Activated CD4-positive, alpha-beta memory T cell treated with anti-CD3 and anti-CD28 coated beads for 36 hours (primary cell): ENCODE measurements at regions not wholly inside any gene's neighbourhood (a gene's known extent, or its start where the extent isn't known, plus 50 kb on each side); places are given as distances from the start of the nearest gene placed in this dataset.
"Not testable (repeated sequence)": the region's sequence is repeated elsewhere in the genome, so short reads cannot be mapped to it uniquely, and the experiment has no call there.

Experiments used
- CTCF ChIA-PET: fragments of 350-600 bp; sonication (Branson Sonifier 250); formaldehyde crosslinking; loops from one replicate; lab custom pipeline; 2021; ENCODE audit warnings: antibody characterized with exemption, inconsistent platforms; lab: Charles Lee
- POLR2A ChIA-PET: fragments of 350-600 bp; sonication (Branson Sonifier 250); formaldehyde crosslinking; loops from one replicate; lab custom pipeline; 2021; ENCODE audit warnings: antibody characterized with exemption; lab: Charles Lee
- DNase-seq: peaks from one replicate; pipeline ENCODE4 v3.0.0-alpha.2; 2020
- H3K27ac Mint-ChIP-seq: one replicate; pipeline ENCODE4 v1.8.0; 2021; ENCODE audit warnings: mixed read lengths
- H3K27me3 Mint-ChIP-seq: one replicate; pipeline ENCODE4 v1.8.0; 2021; ENCODE audit warnings: mixed read lengths
- H3K36me3 Mint-ChIP-seq: one replicate; pipeline ENCODE4 v1.8.0; 2021; ENCODE audit warnings: mixed read lengths
- H3K4me1 Mint-ChIP-seq: one replicate; pipeline ENCODE4 v1.8.0; 2021; ENCODE audit warnings: low read depth, mixed read lengths
- H3K4me3 Mint-ChIP-seq: one replicate; pipeline ENCODE4 v1.8.0; 2021; ENCODE audit warnings: mild to moderate bottlenecking, mixed read lengths
- H3K9me3 Mint-ChIP-seq: one replicate; pipeline ENCODE4 v1.8.0; 2021; ENCODE audit warnings: mixed read lengths
- intact Hi-C: fragments of 100-400 bp; cut with micrococcal nuclease; formaldehyde crosslinking; loops from one replicate; pipeline ENCODE4 v1.15.1; 2023

DNA sequence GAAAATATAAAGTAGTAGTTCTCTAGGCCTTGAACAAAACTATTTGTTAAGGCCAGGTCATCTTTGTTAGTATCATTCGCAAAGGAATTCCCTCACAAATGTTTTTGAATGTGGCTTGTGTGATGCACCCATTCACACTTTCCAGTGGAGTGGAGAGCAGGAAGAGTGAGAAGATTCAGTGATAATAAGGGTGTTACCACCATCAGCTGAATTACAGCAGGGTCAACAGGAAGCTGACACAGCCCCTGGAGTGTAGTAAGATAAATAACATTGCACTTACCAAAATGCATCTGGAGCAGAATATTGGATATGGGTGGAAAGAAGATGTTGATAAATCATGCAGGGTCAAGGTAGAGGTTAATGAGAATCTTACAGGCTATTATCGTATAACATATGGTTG lies 231.0 kb downstream of the DSC3 start:
- CTCF ChIA-PET = no interaction called here
- no peak overlapping the region for H3K27ac Mint-ChIP-seq
- POLR2A ChIA-PET = no interaction called here

DNA sequence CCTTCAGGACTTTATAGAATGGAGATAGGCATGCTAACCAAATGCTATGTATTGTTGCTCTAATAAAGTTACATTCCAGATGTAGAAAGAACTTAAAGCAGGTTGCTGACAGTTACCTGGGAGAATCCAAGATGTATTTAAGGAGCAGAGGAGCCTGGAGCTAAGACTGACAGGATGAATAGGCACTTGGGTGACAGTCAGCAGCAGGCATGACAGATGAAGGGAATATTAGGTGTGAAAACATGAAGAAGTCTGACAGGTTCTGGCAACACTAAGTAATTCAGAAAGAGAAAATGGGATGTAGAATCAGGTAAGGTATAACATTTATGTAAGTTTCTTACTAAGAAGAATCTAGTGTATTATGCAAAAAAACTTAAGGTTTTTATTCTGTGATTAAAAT lies 232.0 kb downstream of the DSC3 start:
- Mint-ChIP-seq H3K9me3 (peaks cover 14% of the 10 kb centered on the region), H3K4me3 (no peak overlapping the region), H3K27ac (no peak overlapping the region), H3K4me1 (no peaks in the 10 kb centered on the region), H3K36me3 (no peaks in the 10 kb centered on the region), H3K27me3 (no peaks in the 10 kb centered on the region)
- DNase-seq = no peak
- ChIA-PET CTCF (no interaction called here), POLR2A (no interaction called here)
- intact Hi-C loops = no loop called here

More for the DNA sequence above, 231.0 kb downstream of the DSC3 start:
- no peak for DNase-seq
- Mint-ChIP-seq H3K4me3 (no peak overlapping the region), H3K4me1 (no peaks in the 10 kb centered on the region), H3K27me3 (no peaks in the 10 kb centered on the region), H3K9me3 (peaks cover 17% of the 10 kb centered on the region), H3K36me3 (no peaks in the 10 kb centered on the region)
- intact Hi-C loops = no loop called here

DNA sequence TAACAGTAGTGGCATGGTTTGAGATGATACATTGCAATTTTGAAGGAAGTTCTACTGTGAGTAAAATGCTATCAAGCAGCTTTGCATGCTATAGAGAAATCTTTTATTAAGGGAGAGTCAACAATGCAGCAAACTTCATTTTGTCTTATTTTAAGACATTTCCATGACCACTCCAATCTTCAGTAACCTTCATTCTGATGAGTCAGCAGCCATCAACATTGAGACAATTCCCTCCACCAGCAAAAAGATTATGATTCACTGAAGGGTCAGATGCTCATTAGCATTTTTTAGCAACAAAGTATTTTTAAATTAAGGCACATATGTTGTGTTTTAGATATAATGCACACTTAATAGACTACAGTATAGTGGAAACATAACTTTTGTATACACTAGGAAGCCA lies 235.7 kb downstream of the DSC3 start:
- Mint-ChIP-seq H3K27ac (no peak overlapping the region), H3K4me3 (no peak overlapping the region), H3K4me1 (no peaks in the 10 kb centered on the region), H3K27me3 (no peaks in the 10 kb centered on the region), H3K9me3 (peaks cover 13% of the 10 kb centered on the region), H3K36me3 (no peaks in the 10 kb centered on the region)
- CTCF ChIA-PET = no interaction called here
- intact Hi-C loops = no loop called here
- DNase-seq = no peak
- POLR2A ChIA-PET = no interaction called here

DNA sequence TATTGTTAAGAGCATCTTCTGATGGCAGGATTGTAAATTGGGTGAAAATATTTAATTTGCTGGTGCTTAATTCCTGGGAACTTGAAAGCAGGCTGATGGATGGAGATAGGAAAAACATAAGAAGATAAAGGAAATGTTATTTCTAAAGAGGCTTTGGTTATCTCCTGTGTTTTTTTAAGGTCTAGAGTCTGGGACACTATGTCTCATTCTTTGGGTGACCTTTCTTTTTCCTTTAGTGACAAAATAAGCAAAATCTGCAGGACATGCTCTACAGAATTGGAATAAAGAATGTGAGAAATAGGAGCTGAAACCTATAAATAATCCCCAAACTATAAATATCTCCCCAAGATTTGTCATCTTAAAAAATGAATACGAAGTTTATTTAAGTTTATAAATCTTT lies 241.7 kb downstream of the DSC3 start:
- Mint-ChIP-seq H3K9me3 (peaks cover 9% of the 10 kb centered on the region), H3K36me3 (no peaks in the 10 kb centered on the region)
- intact Hi-C loops = no loop called here

DNA sequence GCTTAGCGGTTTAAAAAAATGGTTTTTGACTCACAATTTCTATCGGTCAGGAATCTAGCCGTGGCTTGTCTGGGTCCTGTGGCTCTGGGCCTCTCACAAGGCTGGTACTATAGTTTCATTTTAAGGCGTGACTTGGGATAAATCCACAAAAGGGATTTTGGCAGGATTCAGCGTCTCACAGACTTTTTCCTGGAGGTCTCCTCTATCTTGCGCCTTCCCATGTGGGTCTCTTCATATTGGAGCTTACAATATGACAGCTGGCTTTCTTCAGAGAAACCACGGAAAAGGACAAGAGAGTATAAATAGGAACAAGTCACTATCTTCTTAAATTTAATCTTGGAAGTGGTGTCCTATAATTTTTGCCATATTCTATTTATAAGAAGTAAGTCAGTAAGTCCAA lies 250.5 kb downstream of the DSC3 start:
- peaks cover 21% of the 10 kb centered on the region for H3K9me3 Mint-ChIP-seq

More for the DNA sequence above, 241.7 kb downstream of the DSC3 start:
- DNase-seq = no peak
- H3K4me1 Mint-ChIP-seq = no peaks in the 10 kb centered on the region
- ChIA-PET CTCF (no interaction called here), POLR2A (no interaction called here)
- no peak overlapping the region for H3K4me3 Mint-ChIP-seq
- no peak overlapping the region for H3K27ac Mint-ChIP-seq
- no peaks in the 10 kb centered on the region for H3K27me3 Mint-ChIP-seq

DNA sequence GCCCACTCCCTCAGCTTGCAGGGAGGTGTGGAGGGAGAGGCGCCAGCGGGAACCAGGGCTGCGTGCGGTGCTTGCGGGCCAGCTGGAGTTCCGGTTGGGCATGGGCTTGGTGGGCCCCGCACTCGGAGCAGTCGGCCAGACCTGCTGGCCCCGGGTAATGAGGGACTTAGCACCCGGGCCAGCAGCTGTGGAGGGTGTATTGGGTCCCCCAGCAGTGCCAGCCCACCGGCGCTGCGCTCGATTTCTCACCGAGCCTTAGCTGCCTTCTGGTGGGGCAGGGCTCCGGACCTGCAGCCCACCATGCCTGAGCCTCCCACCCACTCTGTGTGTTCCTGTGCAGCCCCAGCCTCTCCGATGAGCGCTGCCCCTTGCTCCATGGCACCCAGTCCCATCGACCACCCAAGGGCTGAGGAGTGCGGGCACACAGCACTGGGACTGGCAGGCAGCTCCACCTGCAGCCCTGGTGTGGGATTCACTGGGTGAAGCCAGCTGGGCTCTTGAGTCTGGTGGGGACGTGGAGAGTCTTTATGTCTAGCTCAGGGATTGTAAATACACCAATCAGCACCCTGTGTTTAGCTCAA lies 254.0 kb downstream of the DSC3 start:
- DNase-seq, H3K27ac Mint-ChIP-seq, H3K4me1 Mint-ChIP-seq, H3K4me3 Mint-ChIP-seq, H3K36me3 Mint-ChIP-seq, POLR2A ChIA-PET, intact Hi-C loops, H3K27me3 Mint-ChIP-seq, CTCF ChIA-PET: not testable (repeated sequence)
- H3K9me3 Mint-ChIP-seq = peaks cover 18% of the 10 kb centered on the region

More for the DNA sequence above, 250.5 kb downstream of the DSC3 start:
- Mint-ChIP-seq H3K36me3 (no peaks in the 10 kb centered on the region), H3K4me1 (no peaks in the 10 kb centered on the region), H3K27ac (no peak overlapping the region), H3K27me3 (no peaks in the 10 kb centered on the region), H3K4me3 (no peak overlapping the region)
- DNase-seq = no peak
- intact Hi-C loops = no loop called here
- CTCF ChIA-PET = no interaction called here
- POLR2A ChIA-PET = no interaction called here

DNA sequence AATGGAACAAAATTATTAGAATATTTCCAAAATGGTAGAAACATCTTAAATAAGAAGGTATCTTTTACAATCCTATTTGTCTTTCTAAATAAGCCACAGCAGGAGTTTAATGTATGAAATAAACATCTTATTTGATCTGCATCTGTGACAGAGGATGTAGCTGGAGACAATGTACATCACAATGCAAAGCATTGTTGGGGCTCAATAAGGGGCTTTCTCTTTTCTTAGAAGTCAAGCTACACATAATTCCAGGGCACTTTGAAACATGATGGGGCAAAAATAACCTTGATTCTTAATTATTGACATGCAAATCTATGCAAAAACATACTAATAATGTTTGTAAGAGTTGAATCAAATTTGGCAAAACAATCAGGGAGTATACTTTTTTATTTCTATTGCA lies 255.1 kb downstream of the DSC3 start:
- POLR2A ChIA-PET = no interaction called here
- CTCF ChIA-PET = no interaction called here
- H3K36me3 Mint-ChIP-seq = no peaks in the 10 kb centered on the region
- intact Hi-C loops = no loop called here
- no peak overlapping the region for H3K27ac Mint-ChIP-seq
- no peaks in the 10 kb centered on the region for H3K27me3 Mint-ChIP-seq
- H3K4me1 Mint-ChIP-seq = no peaks in the 10 kb centered on the region
- H3K9me3 Mint-ChIP-seq = peaks cover 16% of the 10 kb centered on the region
- DNase-seq = no peak
- H3K4me3 Mint-ChIP-seq = no peak overlapping the region

DNA sequence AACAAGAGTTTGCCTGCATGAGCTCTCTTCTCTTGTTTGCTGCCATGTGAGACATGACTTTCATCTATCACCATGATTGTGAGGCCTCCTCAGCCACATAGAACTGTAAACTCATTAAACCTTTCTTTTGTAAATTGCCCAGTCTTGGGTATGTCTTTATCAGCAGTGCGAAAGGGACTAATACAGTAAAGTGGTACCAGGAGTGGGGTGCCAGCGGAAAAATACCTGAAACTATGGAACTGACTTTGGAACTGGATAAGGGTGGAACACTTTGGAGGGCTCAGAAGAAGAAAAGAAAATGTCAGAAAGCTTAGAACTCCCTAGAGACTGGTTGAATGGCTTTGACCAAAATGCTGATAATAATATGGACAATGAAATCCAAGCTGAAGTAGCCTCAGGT lies 260.9 kb downstream of the DSC3 start:
- ChIA-PET CTCF (no interaction called here), POLR2A (no interaction called here)
- intact Hi-C loops = no loop called here
- Mint-ChIP-seq H3K4me3 (no peak overlapping the region), H3K27ac (no peak overlapping the region), H3K36me3 (no peaks in the 10 kb centered on the region), H3K9me3 (peaks cover 24% of the 10 kb centered on the region), H3K27me3 (no peaks in the 10 kb centered on the region), H3K4me1 (no peaks in the 10 kb centered on the region)
- DNase-seq = no peak

DNA sequence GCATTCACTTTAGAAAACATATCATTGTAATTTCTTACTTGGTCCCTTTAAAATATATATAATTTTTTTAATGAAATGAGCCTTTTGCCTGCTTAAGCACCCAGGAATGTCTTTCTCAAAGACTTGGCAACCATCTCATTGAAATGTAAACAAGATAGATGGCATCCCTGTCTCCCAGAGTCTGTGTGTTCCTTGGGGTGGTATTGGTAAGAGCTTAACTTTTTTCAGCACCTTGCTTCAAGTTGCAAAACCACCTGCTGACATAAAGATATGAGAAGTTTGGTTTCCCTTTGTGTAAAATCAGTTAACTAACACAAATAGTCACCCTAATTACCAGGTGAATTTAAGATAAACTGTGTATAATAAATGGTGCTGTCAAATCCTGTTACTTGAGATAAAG lies 266.9 kb downstream of the DSC3 start:
- CTCF ChIA-PET = no interaction called here
- intact Hi-C loops = no loop called here
- Mint-ChIP-seq H3K4me3 (no peak overlapping the region), H3K4me1 (no peaks in the 10 kb centered on the region), H3K9me3 (peaks cover 15% of the 10 kb centered on the region), H3K27ac (no peak overlapping the region), H3K27me3 (no peaks in the 10 kb centered on the region), H3K36me3 (no peaks in the 10 kb centered on the region)
- POLR2A ChIA-PET = no interaction called here
- DNase-seq = no peak

DNA sequence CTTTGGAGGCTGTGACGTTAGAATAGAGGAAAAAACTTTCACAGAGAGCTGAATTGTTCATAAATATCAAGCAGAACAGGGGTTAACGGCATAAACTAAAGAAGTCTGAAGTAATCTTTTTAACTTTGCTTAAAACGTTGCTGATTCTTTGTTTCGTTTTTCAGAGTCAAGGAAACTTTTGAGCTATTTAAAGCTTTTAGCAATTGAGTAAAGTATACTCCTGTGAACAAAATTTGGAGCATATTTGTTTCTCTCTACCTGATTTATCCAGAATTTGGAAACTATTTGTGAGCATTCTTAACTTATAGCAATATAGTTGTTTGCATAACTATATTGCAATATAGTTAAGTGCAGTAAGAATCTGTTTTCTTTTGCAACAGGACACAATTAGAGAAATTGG lies 270.4 kb downstream of the DSC3 start:
- H3K4me1 Mint-ChIP-seq, H3K36me3 Mint-ChIP-seq, H3K27me3 Mint-ChIP-seq, intact Hi-C loops, CTCF ChIA-PET, H3K4me3 Mint-ChIP-seq, H3K27ac Mint-ChIP-seq, DNase-seq, H3K9me3 Mint-ChIP-seq, POLR2A ChIA-PET: not testable (repeated sequence)

DNA sequence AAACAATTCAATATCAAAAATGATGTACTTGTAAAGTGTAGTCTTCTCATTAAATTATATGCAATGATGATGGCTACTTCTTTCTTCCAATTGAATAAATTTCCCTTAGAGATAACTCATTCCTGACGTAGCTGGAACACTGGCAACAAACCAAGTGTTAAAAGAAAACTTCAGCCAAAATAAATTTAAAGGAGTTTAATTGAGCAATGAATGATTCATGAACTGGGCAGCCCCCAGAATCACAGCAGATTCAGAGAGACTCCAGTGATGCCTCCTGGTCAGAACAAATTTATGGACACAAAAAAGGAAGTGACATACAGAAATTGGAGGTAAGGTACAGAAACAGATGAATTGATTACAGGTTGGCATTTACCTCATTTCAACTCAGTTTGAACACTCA lies 276.5 kb downstream of the DSC3 start:
- no peaks in the 10 kb centered on the region for H3K4me1 Mint-ChIP-seq
- POLR2A ChIA-PET = no interaction called here
- no peaks in the 10 kb centered on the region for H3K36me3 Mint-ChIP-seq
- no peak for DNase-seq
- CTCF ChIA-PET = no interaction called here
- intact Hi-C loops = no loop called here
- peaks cover 4% of the 10 kb centered on the region for H3K9me3 Mint-ChIP-seq
- no peak overlapping the region for H3K4me3 Mint-ChIP-seq
- H3K27me3 Mint-ChIP-seq = no peaks in the 10 kb centered on the region
- no peak overlapping the region for H3K27ac Mint-ChIP-seq

DNA sequence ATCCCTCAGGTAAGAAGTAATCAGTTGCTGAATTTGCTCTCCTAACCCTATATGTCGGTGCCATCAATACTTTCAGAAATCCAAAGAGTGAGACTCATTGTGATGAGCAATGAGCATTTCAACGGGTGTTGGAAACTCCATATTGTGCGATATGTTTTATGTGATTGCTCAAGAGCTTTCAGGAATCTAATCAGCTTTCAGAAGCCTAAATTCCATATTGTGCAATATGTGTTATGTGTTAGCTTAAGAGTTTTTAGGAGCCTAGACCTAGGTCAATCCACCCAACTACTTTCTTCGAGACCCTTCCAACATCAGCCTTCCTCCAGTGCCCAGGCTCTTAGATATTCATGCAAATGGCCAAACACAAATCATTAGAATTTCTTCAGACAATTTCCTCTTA lies 277.3 kb downstream of the DSC3 start:
- peaks cover 4% of the 10 kb centered on the region for H3K9me3 Mint-ChIP-seq
- intact Hi-C loops = no loop called here
- no peaks in the 10 kb centered on the region for H3K27me3 Mint-ChIP-seq

DNA sequence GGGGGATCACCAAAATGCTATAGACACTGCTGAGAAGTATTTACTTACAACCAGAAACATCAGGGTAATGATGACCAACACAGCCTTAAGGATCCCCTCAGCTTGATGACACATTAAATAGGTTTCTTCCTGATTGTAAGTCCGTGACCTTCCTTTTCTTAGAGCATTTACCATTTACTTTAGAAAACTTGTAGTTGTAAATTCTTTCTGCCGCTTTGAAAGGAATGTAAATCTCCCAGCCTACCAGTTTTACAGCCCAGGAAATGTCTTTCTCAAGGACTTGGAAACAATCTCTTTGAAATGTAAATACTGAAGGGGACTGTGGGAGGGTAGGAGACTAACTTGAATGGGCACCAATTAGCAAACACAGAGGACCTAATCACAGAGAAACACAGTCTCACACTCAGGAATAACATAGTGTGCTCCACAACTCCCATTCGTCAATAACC lies 278.6 kb downstream of the DSC3 start:
- no peak for DNase-seq
- Mint-ChIP-seq H3K27me3 (no peaks in the 10 kb centered on the region), H3K36me3 (no peaks in the 10 kb centered on the region), H3K4me3 (no peak overlapping the region), H3K4me1 (no peaks in the 10 kb centered on the region), H3K9me3 (peaks cover 4% of the 10 kb centered on the region), H3K27ac (no peak overlapping the region)
- CTCF ChIA-PET = no interaction called here
- POLR2A ChIA-PET = no interaction called here
- intact Hi-C loops = no loop called here

More for the DNA sequence above, 277.3 kb downstream of the DSC3 start:
- Mint-ChIP-seq H3K4me3 (no peak overlapping the region), H3K27ac (no peak overlapping the region), H3K4me1 (no peaks in the 10 kb centered on the region), H3K36me3 (no peaks in the 10 kb centered on the region)
- ChIA-PET CTCF (no interaction called here), POLR2A (no interaction called here)
- DNase-seq = no peak
